RKO (cell line): ENCODE measurements at regions not wholly inside any gene's neighbourhood (a gene's known extent, or its start where the extent isn't known, plus 50 kb on each side); places are given as distances from the start of the nearest gene placed in this dataset.

Experiments used
- DNase-seq: peaks from one replicate; pipeline ENCODE4 v3.0.0-alpha.2; 2016; ENCODE audit warnings: low spot score

- no peak for DNase-seq
These were observed 489.7 kb downstream of the COG6 start for GRCh38 chr13:40145139-40145538.

- no peak for DNase-seq
These were observed 490.6 kb downstream of the COG6 start for GRCh38 chr13:40146063-40146462.

GRCh38 chr13:40146611-40147117 lies 491.2 kb downstream of the COG6 start:
- no peak for DNase-seq

GRCh38 chr13:40148101-40148500 lies 492.6 kb downstream of the COG6 start:
- DNase-seq = no peak

GRCh38 chr13:40148742-40149141 lies 493.3 kb downstream of the COG6 start:
- DNase-seq = no peak

GRCh38 chr13:40149611-40150274 lies 494.3 kb downstream of the COG6 start:
- DNase-seq = peak; percentile 49

- no peak for DNase-seq
These were observed 496.2 kb downstream of the COG6 start for GRCh38 chr13:40151673-40152072.

GRCh38 chr13:40152145-40152544 lies 496.7 kb downstream of the COG6 start:
- peak; percentile 66 for DNase-seq

GRCh38 chr13:40152922-40153321 lies 497.5 kb downstream of the COG6 start:
- no peak for DNase-seq

- no peak for DNase-seq
These were observed 498.1 kb downstream of the COG6 start for GRCh38 chr13:40153516-40153915.

GRCh38 chr13:40155201-40155600 lies 499.7 kb downstream of the COG6 start:
- no peak for DNase-seq

- peak; percentile 8 for DNase-seq
These were observed 502.8 kb downstream of the COG6 start for GRCh38 chr13:40158218-40158617.

- DNase-seq = no peak
These were observed 503.3 kb downstream of the COG6 start for GRCh38 chr13:40158757-40159156.

GRCh38 chr13:40159736-40160135 lies 504.3 kb downstream of the COG6 start:
- DNase-seq = no peak

- DNase-seq = no peak
These were observed 505.3 kb downstream of the COG6 start for GRCh38 chr13:40160618-40161350.

- no peak for DNase-seq
These were observed 505.1 kb downstream of the FOXO1 start for GRCh38 chr13:40161351-40161810.

- DNase-seq = no peak
These were observed 504.5 kb downstream of the FOXO1 start for GRCh38 chr13:40161931-40162330.

- DNase-seq = no peak
These were observed 503.1 kb downstream of the FOXO1 start for GRCh38 chr13:40163066-40164000.

- peak; percentile 23 for DNase-seq
These were observed 502.3 kb downstream of the FOXO1 start for GRCh38 chr13:40164133-40164532.

GRCh38 chr13:40165316-40165932 lies 501.0 kb downstream of the FOXO1 start:
- no peak for DNase-seq

GRCh38 chr13:40167327-40167726 lies 499.1 kb downstream of the FOXO1 start:
- no peak for DNase-seq
